GM23338 (cell line): ENCODE measurements at regions not wholly inside any gene's neighbourhood (a gene's known extent, or its start where the extent isn't known, plus 50 kb on each side); places are given as distances from the start of the nearest gene placed in this dataset.

Experiments used
- CTCF ChIP-seq, 2 experiments: fragments of 200-600 bp in 1 of 2; sonication (generic) in 1 of 2; conservative IDR thresholded peaks; 2 replicates each; pipeline versions ENCODE4 v1.5.1 to v1.6.1; 2016 to 2017; ENCODE audit warnings: antibody characterized with exemption in 2 of 2, low read depth in 2 of 2, mild to moderate bottlenecking in 2 of 2, moderate library complexity in 1 of 2
- EZH2 ChIP-seq: fragments of 200-600 bp; sonication (generic); IDR thresholded peaks from one replicate; pipeline ENCODE4 v1.8.0; 2017; ENCODE audit warnings: antibody characterized with exemption, mild to moderate bottlenecking, low read depth; ENCODE audit not compliant: unreplicated experiment
- EZH2phosphoT487 ChIP-seq: fragments of 200-600 bp; sonication (generic); IDR thresholded peaks from one replicate; pipeline ENCODE4 v1.8.1; 2018; ENCODE audit warnings: antibody characterized with exemption; ENCODE audit not compliant: unreplicated experiment
- JUNB ChIP-seq: IDR thresholded peaks from one replicate; pipeline ENCODE4 v1.6.1; 2016; ENCODE audit warnings: antibody characterized with exemption; ENCODE audit not compliant: unreplicated experiment
- POLR2AphosphoS5 ChIP-seq: IDR thresholded peaks from 2 replicates; pipeline ENCODE4 v1.6.1; 2016; ENCODE audit warnings: antibody characterized with exemption, low read depth
- ZNF331 ChIP-seq: fragments of 250-450 bp; sonication (Bioruptor Pico); IDR thresholded peaks from 2 replicates; pipeline ENCODE4 v1.5.0; 2020; ENCODE audit warnings: low read depth, mild to moderate bottlenecking, moderate library complexity

GRCh38 chr3:176447369-176447768 is 749.9 kb downstream of the TBL1XR1 start:
- no peak for TF ChIP-seq EZH2
- TF ChIP-seq CTCF (conservative IDR thresholded peaks at IDR 0.05; ENCODE audit: low read depth in 2 of 2): no peak
- no peak for TF ChIP-seq EZH2phosphoT487
- TF ChIP-seq JUNB: no peak
- TF ChIP-seq POLR2AphosphoS5: no peak
- no peak for TF ChIP-seq ZNF331 (CRISPR knock-in tag)
